GM18870 (cell line): ENCODE measurements at regions not wholly inside any gene's neighbourhood (a gene's known extent, or its start where the extent isn't known, plus 50 kb on each side); places are given as distances from the start of the nearest gene placed in this dataset.

Experiments used
- ATAC-seq: cut with Tn5 transposase; IDR thresholded peaks from one replicate; pipeline ENCODE4 v1.9.1; 2021; ENCODE audit warnings: moderate library complexity; ENCODE audit not compliant: unreplicated experiment

DNA sequence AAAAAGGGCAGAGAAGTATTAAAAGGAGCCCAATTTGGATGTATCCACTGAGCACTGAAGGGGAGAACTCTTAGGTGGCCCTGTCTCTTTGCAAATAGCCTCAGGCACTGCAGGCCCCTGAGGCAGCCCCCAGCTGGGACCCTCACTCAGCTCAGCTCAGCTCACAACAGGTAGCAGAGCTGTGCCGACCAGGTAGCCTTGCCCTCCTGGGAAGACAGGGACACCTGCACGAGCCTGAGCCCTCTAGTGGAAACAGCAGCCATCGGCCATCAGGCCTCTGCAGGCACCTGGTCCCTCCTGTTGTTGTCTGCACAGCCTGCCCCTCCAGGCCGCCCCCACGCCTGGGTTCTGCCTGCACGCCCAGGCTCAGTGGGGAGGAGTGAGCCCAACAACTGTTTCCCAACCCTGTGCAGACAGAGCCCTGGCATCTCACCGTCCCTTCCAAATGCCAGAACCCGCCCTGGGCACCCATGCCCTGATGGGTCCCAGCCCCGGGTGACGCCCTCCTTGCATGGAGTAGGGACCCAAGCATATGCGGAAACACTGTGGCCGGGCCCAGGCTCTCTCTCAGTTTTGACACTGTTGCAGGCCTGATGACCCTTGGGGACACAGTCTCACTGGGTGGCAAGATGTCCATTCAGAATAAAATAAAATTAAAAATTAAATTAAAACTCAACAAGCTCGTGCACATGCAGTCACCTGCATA lies 60.0 kb upstream of the AJAP1 start:
- no peak for ATAC-seq

DNA sequence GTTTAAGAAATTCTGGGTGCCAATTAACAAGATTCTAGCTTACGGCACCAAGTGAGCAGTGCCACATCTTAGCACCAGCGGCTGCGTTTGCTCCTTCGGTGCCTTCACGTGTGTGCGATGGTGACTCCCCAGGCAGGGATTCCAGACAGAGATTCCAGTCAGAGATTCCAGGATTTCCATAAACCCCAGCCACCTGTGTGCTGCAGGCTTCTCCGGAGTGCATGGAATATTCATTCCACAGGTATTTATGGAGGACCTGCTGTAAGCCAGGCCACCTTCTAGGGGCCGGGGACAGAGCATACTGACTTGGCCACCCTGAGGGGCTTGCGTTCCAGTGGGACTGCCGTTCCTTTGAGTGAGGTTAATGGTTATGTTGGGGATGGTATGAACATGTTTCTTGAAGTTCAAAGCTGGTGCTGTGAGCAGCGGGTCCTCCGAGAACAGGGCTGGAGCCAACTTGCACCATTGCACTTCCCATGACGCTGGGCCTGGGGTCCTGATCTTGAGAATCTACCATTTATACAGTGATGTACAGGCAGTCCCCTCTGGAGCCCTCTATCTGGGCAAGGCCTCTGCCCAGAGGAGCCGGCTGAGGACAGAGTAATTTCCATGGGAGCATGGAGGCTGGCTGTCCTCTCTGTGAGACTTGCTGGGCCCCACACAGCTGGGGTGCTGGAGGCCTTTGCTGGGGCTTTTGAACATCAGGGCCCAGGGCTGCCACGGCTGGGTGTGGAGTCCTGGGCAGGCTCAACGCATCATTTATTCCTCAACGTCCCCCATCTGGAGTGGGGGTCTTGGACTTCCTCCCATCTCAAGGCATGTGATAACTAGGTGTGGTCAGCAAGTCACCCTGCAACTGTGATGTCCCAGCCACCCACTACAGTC lies 58.8 kb upstream of the AJAP1 start:
- no peak for ATAC-seq

DNA sequence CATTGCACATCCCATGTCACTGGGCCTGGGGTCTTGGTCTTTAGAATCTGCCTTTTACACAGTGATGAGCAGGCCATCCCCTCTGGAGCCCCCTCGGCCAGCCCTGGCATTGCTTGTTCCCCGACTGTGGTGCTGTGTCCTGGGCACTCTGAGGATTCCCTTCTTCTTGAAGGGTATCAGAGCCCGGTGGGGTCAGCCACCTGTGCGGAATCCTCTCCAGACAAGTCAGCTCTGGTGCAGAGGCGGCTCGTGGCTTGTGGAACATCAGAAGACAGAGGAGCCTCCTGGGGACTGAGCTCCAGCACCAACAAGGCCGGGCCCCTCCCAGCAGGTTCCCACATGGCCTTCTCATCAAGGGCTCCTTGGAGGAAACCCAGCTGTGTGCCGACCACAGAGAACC lies 57.9 kb upstream of the AJAP1 start:
- no peak for ATAC-seq

DNA sequence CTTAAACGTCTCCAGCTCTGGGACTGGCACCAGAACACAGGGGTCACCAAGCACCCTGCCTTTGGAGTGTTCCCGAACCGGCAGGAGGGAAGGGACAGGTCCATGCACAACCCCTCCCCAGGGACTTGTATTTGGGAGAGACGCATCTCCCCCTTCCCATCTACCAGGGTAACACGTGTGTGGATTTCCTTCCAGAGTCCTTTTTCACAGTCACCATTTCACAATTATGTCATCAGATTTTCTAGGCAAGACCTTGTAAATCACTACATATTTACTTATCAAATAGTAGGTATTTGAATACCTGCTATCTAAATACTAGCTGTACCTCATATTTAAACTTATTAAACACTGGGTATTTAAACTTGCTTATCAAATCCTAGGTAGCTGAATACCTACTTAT lies 57.4 kb upstream of the AJAP1 start:
- ATAC-seq, result no peak

DNA sequence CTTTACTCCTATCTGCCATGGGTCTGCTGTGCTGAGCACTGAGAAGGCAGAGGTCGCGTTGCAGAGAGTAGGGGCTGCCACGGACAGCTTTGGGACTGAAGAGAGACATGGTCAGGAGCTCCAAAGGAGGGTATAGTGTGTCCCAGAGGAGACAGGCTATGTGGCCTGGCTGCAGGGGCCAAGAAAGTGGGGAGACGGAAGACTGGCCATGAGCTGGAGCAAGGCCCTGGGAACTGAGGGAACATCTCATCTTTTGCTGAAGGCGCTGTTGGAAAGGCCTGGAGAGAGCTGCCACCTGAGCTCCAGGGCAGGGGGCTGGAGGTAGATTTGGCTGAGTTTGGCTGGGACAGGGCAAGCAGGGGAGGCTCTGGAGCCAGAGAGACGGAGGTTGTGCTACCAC lies 55.8 kb upstream of the AJAP1 start:
- ATAC-seq, result no peak

DNA sequence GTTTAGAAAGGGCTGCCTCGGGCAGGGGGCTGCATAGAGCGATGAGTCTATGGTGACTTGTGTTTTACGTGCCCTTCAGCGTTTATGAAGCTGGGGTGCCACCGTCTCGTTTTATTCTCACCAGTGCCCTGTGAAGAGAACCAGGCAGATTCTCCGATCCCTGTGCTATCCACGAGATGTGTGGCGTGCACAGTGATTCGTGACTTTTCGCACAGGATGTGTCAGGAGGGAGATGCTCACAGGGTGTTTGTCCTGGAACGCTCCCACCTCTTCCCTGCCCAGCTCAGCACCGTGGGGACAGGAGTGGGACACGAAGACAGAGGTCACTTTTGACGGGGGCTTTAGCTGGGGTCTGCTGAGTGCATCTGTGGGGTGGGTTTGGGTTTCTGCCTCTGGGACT lies 54.9 kb upstream of the AJAP1 start:
- ATAC-seq, result no peak

DNA sequence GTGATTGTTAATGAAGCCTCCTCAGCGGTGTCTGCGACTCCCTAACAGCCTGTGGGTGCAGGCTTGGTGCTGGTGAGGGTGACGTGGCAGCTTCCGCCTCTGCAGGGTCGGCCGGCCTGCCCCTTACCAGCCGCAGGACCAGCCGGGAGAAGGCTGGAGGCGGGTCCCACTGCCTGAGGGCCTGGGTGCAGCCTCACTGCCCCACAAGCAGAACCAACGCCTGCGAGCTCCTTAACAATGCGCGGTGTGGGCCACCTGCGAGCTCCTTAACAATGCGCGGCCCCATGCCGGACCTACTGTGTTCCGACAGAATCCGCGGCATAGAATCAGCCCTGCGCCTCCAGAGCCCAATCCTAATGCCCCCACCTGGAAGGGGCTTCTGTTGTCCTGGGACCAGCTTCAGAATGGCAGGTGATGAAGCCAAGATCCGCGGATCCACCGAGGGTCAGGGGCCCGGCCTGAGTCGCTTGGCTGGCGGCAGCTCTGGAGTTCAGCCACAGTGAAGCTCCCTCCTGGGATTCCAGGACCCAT lies 54.4 kb upstream of the AJAP1 start:
- no peak for ATAC-seq

DNA sequence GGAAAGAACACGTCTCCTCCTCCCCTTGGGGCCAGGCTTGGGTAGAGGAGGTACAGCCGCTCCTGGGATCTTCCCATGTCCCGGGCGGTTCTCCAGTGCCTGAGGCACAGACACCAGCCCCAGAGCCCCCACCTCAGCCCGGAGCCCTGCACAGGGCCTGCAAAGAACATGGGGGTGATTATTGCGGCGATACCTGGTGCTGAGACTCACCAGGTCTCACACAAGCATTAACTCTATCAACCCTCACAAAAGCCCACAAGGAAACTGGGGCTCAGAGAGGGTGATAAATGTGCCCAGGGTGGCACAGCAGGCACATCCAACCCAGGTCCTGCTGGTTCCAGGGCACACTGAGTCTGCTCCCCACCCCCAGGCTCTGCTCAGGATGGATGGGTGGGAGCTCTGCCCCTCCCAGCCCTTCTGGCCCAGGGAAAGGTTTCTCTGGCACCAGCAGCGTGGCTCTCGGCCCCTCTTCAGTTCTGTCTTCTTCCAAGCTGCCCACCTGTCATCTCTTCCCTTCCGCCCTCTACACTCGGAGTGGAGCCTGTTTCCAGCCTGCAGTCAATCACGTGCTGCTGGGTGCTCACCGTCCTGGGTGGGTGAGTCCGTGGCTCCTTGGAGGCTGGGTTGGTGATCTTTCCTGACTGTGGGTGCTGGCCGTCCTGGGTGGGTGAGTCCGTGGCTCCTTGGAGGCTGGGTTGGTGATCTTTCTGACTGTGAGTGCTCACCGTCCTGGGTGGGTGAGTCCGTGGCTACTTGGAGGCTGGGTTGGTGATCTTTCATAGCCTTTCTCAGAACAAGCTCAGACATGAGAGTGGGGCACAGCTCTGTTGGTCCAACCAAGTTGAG lies 53.6 kb upstream of the AJAP1 start:
- ATAC-seq, result no peak

DNA sequence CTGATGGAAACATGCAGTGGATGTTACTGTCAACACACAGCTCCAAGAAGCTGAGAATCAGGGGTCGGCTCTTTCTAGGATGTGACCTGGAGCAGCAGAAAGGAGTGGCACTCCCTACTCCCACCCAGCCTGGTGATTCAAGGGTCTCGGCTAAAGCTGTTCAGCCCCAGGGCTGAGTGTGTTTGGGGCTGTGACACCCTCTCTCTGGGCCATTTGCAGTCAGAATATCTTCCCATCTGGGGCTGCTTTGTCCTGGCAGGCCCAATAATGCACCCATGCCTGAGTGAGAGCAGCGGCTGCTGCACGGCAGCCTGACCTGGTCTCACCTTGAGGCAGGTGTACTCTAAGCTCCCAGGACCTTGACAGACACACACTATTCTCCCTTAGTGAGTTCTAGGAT lies 52.5 kb upstream of the AJAP1 start:
- no peak for ATAC-seq

DNA sequence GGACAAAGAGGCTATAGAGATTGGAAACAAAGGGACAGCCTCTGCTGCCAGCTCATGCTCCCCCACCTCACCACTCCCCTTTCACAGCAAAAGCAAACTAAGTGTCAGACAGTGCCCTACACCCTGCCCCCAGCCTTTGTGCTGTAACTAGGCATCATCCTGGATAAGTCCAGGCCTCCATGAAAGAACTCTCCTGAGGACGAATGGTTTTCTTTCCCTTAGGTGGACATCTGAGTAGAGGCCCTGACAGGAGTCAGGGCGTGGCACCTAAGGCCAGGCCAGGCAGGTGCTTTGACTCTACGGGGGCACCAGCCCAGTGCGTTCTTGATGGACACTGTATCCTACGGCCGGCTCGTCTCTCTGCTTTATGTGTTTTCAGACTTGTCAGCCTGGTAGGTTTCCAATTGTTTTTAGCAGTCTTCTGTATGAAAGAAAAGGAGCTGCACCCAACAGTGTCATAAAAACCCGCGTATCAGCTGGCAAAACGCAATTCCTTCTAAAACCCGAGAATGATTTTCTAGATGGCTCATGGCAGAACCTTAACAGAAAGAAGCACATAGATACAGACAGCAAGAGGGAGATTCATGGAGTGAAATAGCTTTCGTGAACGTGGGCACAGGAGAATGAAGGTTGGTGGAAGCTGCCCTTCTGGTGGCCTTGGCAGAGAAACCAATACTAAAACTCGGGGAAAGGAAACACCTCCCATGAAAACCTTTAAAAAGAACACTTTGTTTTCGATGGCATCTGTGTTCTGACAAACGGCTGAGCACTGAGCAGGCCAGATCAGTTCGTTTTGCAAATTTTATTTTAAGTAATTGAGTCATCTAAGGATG lies 51.7 kb upstream of the AJAP1 start:
- ATAC-seq, result no peak

DNA sequence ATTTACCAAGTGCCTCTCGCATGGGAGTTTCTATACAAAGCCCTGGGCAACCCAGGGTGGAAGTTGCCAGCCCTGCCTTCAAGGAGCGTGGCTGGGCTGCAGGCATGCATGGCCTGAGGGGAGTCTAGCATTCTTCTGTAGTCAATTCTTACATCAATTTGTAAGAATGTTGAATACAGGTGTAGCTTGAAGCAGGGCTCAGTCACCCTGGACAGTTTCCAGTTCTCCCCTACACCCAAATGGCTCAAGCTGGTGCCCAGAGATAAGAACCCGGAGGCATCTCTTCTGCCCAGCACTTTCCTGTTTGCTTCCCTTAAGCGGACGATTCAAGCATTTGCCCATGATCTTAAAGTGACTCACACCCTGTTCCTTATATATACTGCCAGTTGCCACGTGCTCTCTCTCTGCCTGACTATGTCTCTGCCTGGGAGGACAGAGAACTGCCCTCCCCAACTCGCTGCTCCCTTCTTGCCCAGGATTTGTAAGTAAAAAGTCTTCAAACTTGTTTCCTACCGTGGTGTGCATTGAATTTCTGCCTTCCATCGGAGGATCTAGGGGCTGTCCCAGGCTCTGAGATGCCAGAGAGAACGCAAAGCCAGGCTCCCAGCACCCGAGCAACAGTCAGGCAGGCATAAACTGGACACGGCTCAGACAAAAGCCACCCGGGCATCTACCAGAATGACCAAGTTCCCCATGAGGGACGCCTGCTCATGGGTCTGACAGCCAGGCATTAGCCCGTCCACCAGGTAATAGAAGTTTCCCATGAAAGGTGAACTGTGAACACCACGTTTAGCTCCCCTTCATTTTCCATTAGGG lies 50.9 kb upstream of the AJAP1 start:
- ATAC-seq, result no peak
